LNCAP (cell line): ENCODE measurements at regions not wholly inside any gene's neighbourhood (a gene's known extent, or its start where the extent isn't known, plus 50 kb on each side); places are given as distances from the start of the nearest gene placed in this dataset.

Source experiments
- CTCF ChIP-seq: fragments of 450-650 bp; IDR thresholded peaks from 2 replicates; pipeline ENCODE4 v1.5.1; 2017; ENCODE audit warnings: mild to moderate bottlenecking

- no peak for TF ChIP-seq CTCF
Measured at GRCh38 chr17:71168053-71168741, 952.6 kb upstream of the SOX9 start.

DNA sequence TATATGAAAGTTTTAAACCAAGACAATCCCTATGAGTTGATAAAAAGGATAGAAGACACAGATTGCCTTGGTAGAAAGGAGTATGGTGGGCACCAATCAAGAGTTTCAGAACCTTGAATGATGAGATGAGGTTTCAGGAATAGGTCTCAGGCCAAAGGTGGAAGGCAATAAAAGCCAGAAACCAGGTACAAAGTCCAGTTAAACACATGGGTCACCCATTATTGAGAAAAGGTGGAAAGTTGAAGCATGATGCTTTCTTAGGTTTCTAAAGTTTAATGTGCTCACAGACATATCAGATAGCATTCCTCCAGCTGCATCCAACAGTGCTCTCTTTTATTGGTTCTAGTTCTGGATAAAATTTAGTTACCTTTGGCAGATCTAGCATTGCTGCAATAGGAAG lies 950.8 kb upstream of the SOX9 start:
- no peak for TF ChIP-seq CTCF

DNA sequence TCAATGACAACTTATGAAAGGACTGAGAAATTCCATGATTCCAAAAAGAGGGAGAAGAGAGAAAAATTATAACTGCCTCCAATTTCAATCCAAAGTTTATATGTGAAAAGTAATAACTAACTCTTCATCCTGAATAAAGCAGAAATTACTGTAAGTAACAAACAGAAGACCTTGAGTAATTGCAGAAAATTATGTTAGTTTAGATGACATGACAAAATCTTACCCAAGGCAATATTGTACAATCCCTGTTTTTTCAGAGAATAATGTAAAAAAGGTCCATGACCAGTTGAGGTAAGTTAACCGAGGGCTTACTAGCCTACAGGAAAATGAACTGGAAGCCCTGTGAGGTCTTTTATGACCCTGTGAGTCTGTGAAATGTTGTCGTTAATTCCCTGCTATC lies 949.5 kb upstream of the SOX9 start:
- TF ChIP-seq CTCF: no peak

- TF ChIP-seq CTCF: no peak
Measured at GRCh38 chr17:71173991-71174390, 946.8 kb upstream of the SOX9 start.

DNA sequence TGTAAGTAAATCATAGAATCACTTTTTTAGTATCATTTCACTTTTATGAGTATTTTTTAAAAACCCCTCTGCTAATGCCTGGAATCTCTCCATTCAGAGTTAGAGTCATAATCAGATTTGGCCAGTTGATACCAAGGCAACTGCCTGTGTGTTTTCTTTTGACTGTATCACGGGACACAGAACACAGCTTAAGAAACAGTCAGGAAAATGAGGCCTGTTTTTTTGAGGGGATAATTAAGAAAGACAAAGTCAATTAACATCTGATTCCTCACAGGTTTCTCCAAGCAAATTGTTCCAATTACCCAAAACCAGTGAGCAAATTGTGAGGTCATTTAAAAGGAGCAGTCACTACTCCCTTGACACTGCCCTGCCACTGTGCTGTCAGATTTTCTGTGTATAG lies 944.5 kb upstream of the SOX9 start:
- TF ChIP-seq CTCF: no peak

- TF ChIP-seq CTCF: no peak
Measured at GRCh38 chr17:71176928-71177443, 943.8 kb upstream of the SOX9 start.

DNA sequence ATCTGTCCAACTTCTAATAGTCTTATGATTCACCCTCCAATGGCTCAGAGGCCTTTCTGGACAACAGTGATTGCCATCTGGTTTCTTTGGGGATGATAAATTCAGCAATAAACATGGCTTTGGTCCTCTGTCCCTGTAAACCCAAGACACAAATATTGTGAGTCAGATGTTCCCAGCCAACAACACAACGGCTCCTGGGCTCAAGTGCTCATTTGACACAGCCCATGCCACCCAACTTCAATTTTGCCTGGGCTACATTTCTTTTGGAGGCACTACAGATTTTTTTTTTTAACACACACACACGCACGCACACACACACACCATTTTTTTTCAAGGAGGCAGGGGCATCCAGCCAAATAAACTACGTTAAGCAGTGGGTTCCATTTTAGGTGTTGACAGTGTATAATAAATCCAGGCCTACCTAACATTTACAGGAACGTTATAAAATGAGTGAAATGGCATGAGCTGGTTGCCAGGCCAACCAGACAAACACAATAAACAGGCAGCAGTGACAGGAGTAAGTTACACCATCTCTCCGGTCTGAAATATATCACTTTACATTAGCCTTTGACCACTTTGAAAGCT lies 939.9 kb upstream of the SOX9 start:
- TF ChIP-seq CTCF: no peak
